CD4-positive, alpha-beta T cell treated with Interleukin-1 beta for 1 hour (primary cell): ENCODE measurements at regions not wholly inside any gene's neighbourhood (a gene's known extent, or its start where the extent isn't known, plus 50 kb on each side); places are given as distances from the start of the nearest gene placed in this dataset.

Source experiments
- DNase-seq, 2 donors: peaks; one replicate each; pipeline ENCODE4 v3.0.0-alpha.2; 2020 to 2022

DNA sequence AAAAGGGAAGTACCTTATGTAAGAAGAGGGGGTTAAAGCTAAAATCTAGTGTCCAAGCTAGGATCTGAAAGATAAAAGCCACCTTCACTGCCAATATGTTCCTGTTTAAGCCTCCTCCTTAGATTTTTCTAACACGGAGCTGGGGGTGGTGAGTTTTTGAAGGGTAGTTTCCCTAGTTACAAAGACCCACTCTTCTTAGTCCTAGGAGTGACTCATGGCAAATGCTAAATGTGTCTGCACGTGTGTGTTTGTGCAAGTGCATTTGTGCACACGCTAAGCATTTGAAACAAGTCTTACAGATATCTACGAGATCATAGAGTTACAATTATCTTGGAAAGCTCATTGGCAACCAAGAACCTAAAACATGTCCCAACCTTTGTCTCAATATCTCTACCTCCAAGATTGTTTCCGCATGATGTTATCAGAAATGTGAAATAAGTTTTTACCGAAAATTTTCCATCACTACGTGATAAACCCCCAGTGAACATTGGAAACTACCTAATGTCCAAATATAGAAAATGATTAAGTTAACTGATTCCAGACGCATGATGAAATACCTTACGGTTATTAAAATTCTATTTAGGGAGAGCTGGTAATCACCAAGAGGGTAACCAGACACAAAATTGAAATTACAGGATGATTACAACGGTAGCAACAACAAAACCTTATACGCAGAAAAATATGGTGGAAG is 78.0 kb upstream of the HRH2 start:
- DNase-seq: no peak

DNA sequence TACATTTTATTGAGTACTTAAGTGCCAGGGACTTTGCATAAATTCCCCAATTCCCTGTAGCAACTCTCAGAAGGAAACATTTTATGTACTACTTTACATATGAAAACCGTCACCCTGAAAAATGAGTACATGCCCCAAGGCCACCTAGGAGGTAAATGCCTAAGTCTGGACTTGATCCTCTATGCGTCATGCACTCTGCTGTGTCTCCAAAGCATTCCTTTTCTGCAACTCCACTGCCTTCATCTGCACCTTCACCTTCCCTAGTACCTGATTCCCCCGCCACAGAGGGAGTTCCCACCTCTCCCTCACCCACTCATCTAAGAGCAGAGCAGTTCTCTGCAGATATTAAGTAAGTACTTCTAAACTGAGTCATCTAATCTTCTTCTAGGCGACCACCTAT is 75.2 kb upstream of the HRH2 start:
- no peak for DNase-seq

DNA sequence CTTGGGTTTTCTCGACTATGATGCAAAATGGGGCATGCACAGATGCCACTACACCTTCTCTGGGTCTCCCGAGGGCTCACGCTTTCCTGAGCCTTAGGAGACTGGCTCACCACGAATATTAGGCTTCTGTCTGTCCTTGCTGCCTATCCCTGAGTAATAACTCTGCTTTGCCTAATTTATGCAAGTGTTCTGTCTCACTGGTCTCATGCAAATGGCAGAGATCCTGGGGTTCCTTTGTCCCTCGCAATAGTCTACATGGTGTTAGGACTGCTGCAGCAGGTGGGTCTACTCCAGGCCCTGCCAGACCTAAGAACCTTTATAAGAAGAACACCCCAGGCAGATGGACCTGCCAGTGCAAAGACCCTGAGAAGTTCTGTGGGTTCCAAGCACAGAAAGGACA is 72.3 kb upstream of the HRH2 start:
- DNase-seq: no peak

DNA sequence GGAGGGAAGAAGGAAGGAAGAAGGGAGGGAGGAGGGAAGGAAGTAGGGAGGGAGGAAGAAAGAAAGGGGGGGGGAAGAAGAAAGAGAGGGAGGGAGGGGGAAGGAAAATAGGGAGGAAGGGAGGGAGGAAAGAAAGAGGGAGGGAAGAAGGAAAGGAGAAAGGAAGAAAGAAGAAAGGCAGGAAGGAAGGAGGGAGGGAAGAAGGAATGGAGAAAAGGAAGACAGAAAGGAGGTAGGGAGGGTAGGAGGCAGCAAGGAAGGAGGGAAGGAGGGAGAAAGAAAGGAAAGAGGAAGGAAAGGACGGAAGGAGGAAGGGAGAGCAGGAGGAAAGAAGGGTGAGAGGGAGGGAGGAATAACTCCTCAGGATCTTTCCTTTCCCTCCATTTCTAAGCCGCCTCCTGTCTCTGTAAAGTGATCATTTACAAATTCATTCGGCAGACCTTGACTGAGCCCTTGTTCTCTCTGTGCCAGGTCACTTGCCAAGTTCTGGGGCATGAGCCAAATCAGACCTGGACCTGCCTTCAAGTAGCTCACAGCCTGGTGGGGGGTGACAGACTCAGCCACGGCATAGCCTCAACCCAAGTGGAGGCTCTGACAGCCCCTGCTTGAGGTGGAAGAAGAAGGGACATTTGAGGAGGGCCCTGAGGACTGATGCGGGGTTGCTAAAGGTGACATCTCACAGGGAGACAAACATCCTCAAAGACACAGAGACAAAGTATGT is 69.0 kb upstream of the HRH2 start:
- no peak for DNase-seq

DNA sequence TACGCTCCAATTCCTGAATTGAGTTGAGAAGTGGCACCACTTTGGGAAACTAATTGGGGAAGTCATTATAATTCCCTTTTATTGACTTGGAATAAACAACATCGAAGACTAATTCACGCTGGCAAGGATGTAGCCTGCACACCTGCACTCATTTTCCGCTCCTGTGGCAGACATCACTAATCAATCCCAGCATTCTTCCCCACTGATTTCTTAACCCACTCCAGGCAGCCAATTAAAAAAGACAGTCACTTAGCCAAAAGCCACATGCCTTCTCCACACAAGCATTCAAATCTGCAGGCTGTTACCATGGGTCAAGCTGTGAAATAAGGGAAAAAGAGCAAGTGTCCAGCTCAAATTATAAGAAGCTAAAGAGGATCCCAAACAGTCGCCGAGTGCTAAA is 68.2 kb upstream of the HRH2 start:
- DNase-seq: no peak

DNA sequence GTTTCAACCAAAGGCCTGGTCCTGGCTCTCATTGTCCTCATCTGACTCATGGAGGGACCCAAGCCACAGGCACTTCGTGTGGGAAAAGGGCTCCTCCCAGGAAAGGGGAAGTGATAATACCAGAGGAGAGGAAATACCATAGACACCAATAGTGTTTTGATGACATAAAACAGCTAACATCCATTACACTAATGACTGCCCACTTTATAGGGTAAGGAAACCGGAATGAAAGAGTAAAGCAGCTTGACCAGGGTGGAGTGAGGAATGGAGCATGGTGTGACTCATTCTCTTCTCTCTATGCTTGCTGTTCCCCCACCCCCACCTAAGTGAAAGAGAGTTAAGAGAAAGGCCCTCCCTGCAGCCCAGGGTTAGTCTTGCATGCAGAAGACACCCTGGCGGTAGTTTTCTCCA is 67.4 kb upstream of the HRH2 start:
- DNase-seq: peak in 1 of 2 donors; percentile 28

DNA sequence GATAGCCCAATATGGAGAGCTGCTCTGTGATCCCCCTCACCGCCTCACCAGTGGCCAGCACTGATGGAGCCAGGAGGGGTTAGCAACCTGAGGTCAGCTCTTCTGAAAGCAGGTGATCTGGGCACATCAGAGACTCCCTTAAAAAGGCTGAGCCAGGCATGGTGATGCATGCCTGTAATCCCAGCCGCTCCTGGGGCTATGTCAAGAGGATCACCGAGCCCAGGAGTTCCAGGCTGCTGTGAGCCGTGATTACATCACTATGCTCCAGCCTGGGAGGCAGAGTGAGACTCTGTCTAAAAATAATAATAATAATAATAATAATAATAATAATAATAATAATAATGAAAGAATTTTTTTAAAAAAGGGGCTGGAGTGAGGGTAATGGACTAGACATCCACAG is 66.6 kb upstream of the HRH2 start:
- no peak for DNase-seq

DNA sequence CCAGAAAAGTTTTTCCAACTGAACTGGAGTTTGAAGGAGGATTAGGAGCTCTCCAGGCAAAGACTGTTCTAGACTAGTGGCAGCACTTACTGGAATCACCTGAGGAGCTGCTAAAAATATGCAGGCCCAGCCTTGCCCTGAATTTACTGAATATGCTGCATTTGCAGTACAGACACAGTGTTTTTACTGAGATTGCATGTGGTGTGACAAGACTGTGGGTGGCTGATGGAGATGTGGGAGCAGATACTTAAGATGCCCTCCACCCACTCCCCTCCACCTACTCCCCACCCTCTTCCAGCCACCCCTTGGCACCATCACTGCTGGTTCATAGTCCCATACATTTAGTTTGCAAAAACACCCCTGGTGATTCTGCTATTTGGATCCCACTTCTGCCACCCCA is 64.1 kb upstream of the HRH2 start:
- no peak for DNase-seq

DNA sequence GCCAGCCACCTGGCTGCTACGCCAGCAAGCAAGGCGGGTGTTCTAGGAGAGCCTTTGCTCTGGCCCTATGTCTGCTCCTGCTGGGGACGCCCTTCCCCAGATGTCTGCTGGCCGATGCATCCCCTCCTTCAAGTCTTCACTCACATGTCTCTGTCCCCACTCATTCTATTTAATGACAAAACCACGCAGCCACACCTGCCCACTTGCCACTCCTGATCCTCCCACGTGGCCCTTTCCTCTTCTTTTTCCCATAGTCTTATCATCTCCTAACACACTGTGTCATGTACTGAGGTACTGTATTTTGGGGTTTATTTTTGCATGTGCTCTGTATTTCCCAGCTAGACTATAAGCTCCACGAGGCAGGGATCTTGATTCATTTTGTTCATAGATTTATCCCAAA is 62.0 kb upstream of the HRH2 start:
- no peak for DNase-seq

DNA sequence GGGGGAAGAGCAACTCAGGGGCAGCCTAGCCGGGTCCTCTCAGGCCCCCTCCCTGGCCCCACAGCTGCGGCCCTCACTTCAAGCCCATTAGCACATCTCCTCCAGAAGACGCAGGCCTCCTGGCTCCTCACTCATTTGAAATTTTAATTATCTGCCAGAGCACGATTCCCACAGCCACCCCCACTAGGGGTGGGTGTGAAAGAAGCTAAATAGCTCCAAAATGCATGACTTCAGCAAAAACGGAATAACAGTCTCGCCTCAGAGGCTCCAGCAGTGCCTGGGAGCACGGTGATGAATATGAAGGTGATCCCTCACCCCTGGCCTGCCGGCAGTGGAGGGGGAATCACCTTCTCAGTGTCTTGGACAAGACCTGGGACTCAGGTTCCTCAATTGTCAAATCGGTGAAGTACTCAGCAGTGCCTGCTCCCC is 61.1 kb upstream of the HRH2 start:
- no peak for DNase-seq

DNA sequence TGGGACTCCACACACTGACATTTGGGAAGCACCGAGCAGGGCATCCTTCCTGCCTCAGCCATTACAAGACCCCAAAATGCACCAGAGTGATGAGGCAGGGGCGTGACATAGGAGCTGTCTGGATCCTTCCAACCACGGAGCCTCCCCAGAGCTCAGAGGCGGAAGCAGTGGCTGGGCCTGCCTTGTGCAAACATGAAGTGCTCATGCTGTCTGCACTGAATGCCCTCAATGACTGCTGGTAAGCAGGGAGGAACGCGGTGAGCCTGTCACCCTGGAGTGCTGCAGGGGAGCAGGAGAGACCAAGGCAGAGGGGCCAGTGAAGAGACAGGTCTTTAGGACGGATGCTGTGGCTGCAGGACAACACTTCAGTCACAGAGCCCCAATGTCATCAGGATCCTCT is 60.2 kb upstream of the HRH2 start:
- no peak for DNase-seq

DNA sequence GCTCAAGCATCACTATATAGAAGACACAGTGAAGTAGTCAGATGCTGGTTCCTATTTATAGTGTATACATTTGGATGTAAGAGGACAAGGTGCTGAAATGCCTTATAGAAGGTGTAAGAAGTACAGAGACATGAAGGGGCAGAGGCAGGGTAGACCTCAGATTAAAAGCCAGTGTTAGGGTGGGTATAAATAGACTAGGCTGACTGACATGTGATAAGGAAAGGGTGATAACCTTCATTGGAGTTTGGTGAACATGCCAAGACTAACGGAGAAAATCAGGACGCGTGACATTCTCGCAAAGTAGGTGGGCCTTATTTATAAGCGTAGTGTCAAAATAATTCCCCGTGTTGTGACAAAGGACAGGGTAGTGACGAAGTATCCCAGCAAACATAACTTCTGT is 59.1 kb upstream of the HRH2 start:
- no peak for DNase-seq

DNA sequence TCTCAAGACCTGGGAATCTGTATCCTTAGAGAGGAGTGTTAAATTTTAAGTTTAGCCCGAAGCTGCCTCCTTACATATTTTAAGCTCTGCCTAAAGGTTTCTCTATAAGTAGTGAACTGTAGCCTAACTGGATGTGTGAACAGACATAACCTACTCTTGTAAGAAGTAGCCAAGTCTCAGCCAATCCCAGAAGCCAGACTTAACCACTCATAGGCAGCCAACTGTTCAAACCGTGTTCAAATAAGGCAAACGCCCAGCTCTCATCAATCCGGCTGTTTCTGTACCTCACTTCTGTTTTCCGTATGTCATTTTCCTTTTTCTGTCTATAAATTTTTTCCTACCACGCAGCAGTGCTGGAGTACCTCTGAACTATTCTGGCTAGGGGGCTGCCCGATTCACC is 58.7 kb upstream of the HRH2 start:
- DNase-seq: no peak

DNA sequence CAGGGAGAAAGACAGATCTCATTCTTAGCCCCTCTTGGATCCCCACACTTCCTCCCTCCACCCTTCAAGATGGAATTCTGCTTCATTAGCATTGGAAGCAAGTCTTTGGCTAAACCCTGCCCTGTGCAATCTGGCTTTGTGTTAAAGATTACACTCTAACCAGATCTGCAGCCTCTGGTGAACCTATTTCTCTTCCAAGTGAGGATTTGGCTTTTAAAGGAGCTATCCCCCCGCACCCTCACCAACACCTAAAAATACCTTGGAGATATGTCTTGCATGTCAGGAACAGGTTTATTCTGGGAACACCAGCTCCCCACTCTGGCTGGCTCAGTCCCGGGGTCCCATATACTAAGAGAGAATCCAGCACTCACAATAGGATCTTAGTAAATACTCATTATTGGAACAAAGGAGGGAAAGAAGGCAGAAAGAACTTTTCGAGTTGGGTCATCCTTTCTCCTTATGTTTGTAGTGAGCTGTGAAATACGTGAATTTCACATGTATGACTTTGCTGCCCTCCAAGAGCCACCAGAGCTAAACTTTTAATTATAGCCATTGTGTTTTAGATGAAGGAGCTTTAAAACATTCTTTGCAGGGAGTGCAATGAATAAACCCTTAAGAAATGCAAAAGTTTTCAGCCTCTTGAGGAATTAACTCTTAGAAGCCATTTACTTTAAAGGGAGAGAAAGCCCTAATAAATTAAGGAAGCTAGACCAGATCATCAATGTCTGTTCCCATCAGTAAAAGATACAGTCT is 53.7 kb upstream of the HRH2 start:
- no peak for DNase-seq

DNA sequence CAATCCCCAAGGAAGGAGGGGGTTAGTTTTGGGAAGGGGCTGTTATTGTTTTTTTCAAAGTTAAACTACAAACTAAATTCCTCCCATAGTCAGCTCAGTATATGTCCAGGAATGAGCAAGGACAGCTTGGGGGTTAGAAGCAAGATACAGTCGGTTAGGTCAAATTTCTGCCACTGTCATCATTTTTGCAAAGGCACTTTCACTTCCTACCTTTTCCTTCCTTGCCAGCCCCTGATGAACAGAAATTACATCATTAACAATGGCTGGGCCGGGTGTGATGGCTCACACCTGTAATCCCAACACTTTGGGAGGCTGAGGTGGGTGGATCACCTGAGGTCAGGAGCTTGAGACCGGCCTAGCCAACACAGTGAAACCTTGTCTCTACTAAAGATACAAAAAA is 51.5 kb upstream of the HRH2 start:
- no peak for DNase-seq
